Activated naive CD4-positive, alpha-beta T cell treated with anti-CD3 and anti-CD28 coated beads, Interleukin-2, amount 50 U/mL, for 24 hours (primary cell): ENCODE measurements at regions not wholly inside any gene's neighbourhood (a gene's known extent, or its start where the extent isn't known, plus 50 kb on each side); places are given as distances from the start of the nearest gene placed in this dataset.

Experiments used
- H3K27ac Mint-ChIP-seq: one replicate; pipeline ENCODE4 v1.8.0; 2021; ENCODE audit warnings: mild to moderate bottlenecking, mixed read lengths
- H3K27me3 Mint-ChIP-seq: one replicate; pipeline ENCODE4 v1.8.0; 2021; ENCODE audit warnings: mixed read lengths
- H3K36me3 Mint-ChIP-seq: one replicate; pipeline ENCODE4 v1.8.0; 2021; ENCODE audit warnings: mixed read lengths
- H3K4me1 Mint-ChIP-seq: one replicate; pipeline ENCODE4 v1.8.0; 2021; ENCODE audit warnings: mixed read lengths
- H3K4me3 Mint-ChIP-seq: one replicate; pipeline ENCODE4 v1.8.0; 2021; ENCODE audit warnings: mild to moderate bottlenecking, mixed read lengths
- H3K9me3 Mint-ChIP-seq: one replicate; pipeline ENCODE4 v1.8.0; 2021; ENCODE audit warnings: mixed read lengths

- Mint-ChIP-seq H3K4me1 (no peaks in the 10 kb centered on the region), H3K4me3 (no peak overlapping the region), H3K27me3 (peaks cover 1% of the 10 kb centered on the region), H3K27ac (no peak overlapping the region), H3K9me3 (no peaks in the 10 kb centered on the region), H3K36me3 (no peaks in the 10 kb centered on the region)
These were observed 94.5 kb upstream of the SHB start for GRCh38 chr9:38163518-38163917.

GRCh38 chr9:38162332-38163211 lies 93.5 kb upstream of the SHB start:
- no peaks in the 10 kb centered on the region for H3K27me3 Mint-ChIP-seq
- no peaks in the 10 kb centered on the region for H3K4me1 Mint-ChIP-seq
- H3K36me3 Mint-ChIP-seq = no peaks in the 10 kb centered on the region
- H3K9me3 Mint-ChIP-seq = no peaks in the 10 kb centered on the region
- H3K27ac Mint-ChIP-seq = no peak overlapping the region
- no peak overlapping the region for H3K4me3 Mint-ChIP-seq

- no peaks in the 10 kb centered on the region for H3K36me3 Mint-ChIP-seq
- no peaks in the 10 kb centered on the region for H3K9me3 Mint-ChIP-seq
- no peaks in the 10 kb centered on the region for H3K27me3 Mint-ChIP-seq
- H3K27ac Mint-ChIP-seq = no peak overlapping the region
- H3K4me3 Mint-ChIP-seq = no peak overlapping the region
- no peaks in the 10 kb centered on the region for H3K4me1 Mint-ChIP-seq
These were observed 91.7 kb upstream of the SHB start for GRCh38 chr9:38160613-38161215.

- Mint-ChIP-seq H3K4me3 (no peak overlapping the region), H3K36me3 (no peaks in the 10 kb centered on the region), H3K27ac (no peak overlapping the region), H3K9me3 (no peaks in the 10 kb centered on the region), H3K4me1 (no peaks in the 10 kb centered on the region), H3K27me3 (no peaks in the 10 kb centered on the region)
These were observed 90.6 kb upstream of the SHB start for GRCh38 chr9:38159599-38159998.

GRCh38 chr9:38158628-38159027 lies 89.6 kb upstream of the SHB start:
- Mint-ChIP-seq H3K4me3 (no peak overlapping the region), H3K36me3 (no peaks in the 10 kb centered on the region), H3K9me3 (no peaks in the 10 kb centered on the region), H3K4me1 (no peaks in the 10 kb centered on the region), H3K27me3 (no peaks in the 10 kb centered on the region), H3K27ac (no peak overlapping the region)

GRCh38 chr9:38157711-38158110 lies 88.7 kb upstream of the SHB start:
- Mint-ChIP-seq H3K4me3 (no peak overlapping the region), H3K9me3 (no peaks in the 10 kb centered on the region), H3K27ac (no peak overlapping the region), H3K36me3 (no peaks in the 10 kb centered on the region), H3K27me3 (no peaks in the 10 kb centered on the region), H3K4me1 (no peaks in the 10 kb centered on the region)

- Mint-ChIP-seq H3K36me3 (no peaks in the 10 kb centered on the region), H3K4me3 (no peak overlapping the region), H3K4me1 (no peaks in the 10 kb centered on the region), H3K27me3 (peaks cover 2% of the 10 kb centered on the region), H3K9me3 (no peaks in the 10 kb centered on the region), H3K27ac (no peak overlapping the region)
These were observed 85.7 kb upstream of the SHB start for GRCh38 chr9:38154501-38155421.

- Mint-ChIP-seq H3K4me3 (no peak overlapping the region), H3K9me3 (no peaks in the 10 kb centered on the region), H3K4me1 (no peaks in the 10 kb centered on the region), H3K36me3 (no peaks in the 10 kb centered on the region), H3K27ac (no peak overlapping the region), H3K27me3 (peaks cover 2% of the 10 kb centered on the region)
These were observed 84.9 kb upstream of the SHB start for GRCh38 chr9:38153910-38154291.

- no peak overlapping the region for H3K27ac Mint-ChIP-seq
- no peaks in the 10 kb centered on the region for H3K36me3 Mint-ChIP-seq
- no peaks in the 10 kb centered on the region for H3K4me1 Mint-ChIP-seq
- H3K9me3 Mint-ChIP-seq = no peaks in the 10 kb centered on the region
- H3K27me3 Mint-ChIP-seq = peaks cover 2% of the 10 kb centered on the region
- H3K4me3 Mint-ChIP-seq = no peak overlapping the region
These were observed 84.3 kb upstream of the SHB start for GRCh38 chr9:38153152-38153909.

GRCh38 chr9:38149647-38150046 lies 80.6 kb upstream of the SHB start:
- Mint-ChIP-seq H3K27ac (no peak overlapping the region), H3K27me3 (peaks cover 8% of the 10 kb centered on the region), H3K36me3 (no peaks in the 10 kb centered on the region), H3K4me3 (no peak overlapping the region), H3K9me3 (no peaks in the 10 kb centered on the region), H3K4me1 (no peaks in the 10 kb centered on the region)

GRCh38 chr9:38146844-38147243 lies 77.8 kb upstream of the SHB start:
- H3K27me3 Mint-ChIP-seq = peaks cover 18% of the 10 kb centered on the region

GRCh38 chr9:38145526-38146053 lies 76.6 kb upstream of the SHB start:
- Mint-ChIP-seq H3K4me1 (no peaks in the 10 kb centered on the region), H3K36me3 (no peaks in the 10 kb centered on the region)

More at GRCh38 chr9:38146844-38147243, 77.8 kb upstream of the SHB start:
- no peaks in the 10 kb centered on the region for H3K36me3 Mint-ChIP-seq
- H3K4me3 Mint-ChIP-seq = no peak overlapping the region
- no peak overlapping the region for H3K27ac Mint-ChIP-seq
- no peaks in the 10 kb centered on the region for H3K4me1 Mint-ChIP-seq
- H3K9me3 Mint-ChIP-seq = no peaks in the 10 kb centered on the region

GRCh38 chr9:38144421-38144820 lies 75.4 kb upstream of the SHB start:
- Mint-ChIP-seq H3K27me3 (peaks cover 23% of the 10 kb centered on the region), H3K4me3 (no peak overlapping the region), H3K36me3 (no peaks in the 10 kb centered on the region), H3K4me1 (no peaks in the 10 kb centered on the region), H3K27ac (no peak overlapping the region), H3K9me3 (no peaks in the 10 kb centered on the region)

More at GRCh38 chr9:38145526-38146053, 76.6 kb upstream of the SHB start:
- Mint-ChIP-seq H3K9me3 (no peaks in the 10 kb centered on the region), H3K27ac (no peak overlapping the region), H3K27me3 (peaks cover 24% of the 10 kb centered on the region), H3K4me3 (no peak overlapping the region)

- H3K36me3 Mint-ChIP-seq = no peaks in the 10 kb centered on the region
These were observed 72.9 kb upstream of the SHB start for GRCh38 chr9:38141746-38142591.

More at GRCh38 chr9:38141746-38142591, 72.9 kb upstream of the SHB start:
- Mint-ChIP-seq H3K4me3 (no peak overlapping the region), H3K27ac (no peak overlapping the region), H3K27me3 (peaks cover 23% of the 10 kb centered on the region), H3K4me1 (no peaks in the 10 kb centered on the region), H3K9me3 (no peaks in the 10 kb centered on the region)
